ENCODE measurements at regions not wholly inside any gene's neighbourhood (a gene's known extent, or its start where the extent isn't known, plus 50 kb on each side); places are given as distances from the start of the nearest gene placed in this dataset.

DNA sequence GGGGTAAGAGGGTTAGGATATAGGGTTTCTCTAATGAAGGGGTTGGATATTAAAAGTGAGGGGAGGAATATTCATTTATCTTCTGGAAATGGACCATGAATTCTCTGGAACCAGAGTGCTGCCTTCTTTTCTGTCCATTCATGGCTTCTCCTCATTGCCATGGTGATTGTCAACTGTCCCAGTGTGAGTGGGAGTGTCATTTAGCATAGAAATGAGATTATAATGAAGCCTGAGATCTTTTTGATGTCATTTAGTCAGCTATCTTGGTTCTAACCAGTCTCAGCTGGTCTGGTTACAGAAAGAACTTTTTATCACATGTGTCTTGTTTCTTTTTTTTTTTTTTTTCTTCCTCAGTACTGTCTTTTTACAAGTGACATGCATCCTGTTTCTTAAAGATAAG, 497.3 kb upstream of the PITX2 start:
- H3K9me3 ChIP-seq (replicated peaks; ENCODE audit: control insufficient read depth, insufficient read depth, low read depth, low read length): no peaks in the 10 kb centered on the region
- no peak for FAIRE-seq
- no peak overlapping the region for H3K4me2 ChIP-seq (ENCODE audit: insufficient read depth, low read length)
- intact Hi-C loops (cut with micrococcal nuclease): no loop called here
- H3K4me1 ChIP-seq (replicated peaks in 1 of 2; ENCODE audit: control insufficient read depth in 2 of 2, insufficient read depth in 2 of 2, low read length in 2 of 2): no peaks in the 10 kb centered on the region
- no peaks in the 10 kb centered on the region for H3K27me3 ChIP-seq (ENCODE audit: control insufficient read depth in 2 of 2, insufficient read depth in 2 of 2, low read length in 2 of 2)
- CTCF ChIA-PET (ENCODE audit: low intra/inter-chr PET ratio): no interaction called here
- no peaks in the 10 kb centered on the region for H3K9me1 ChIP-seq (ENCODE audit: control insufficient read depth, insufficient read depth, low read length)
- H3K9ac ChIP-seq (ENCODE audit: insufficient read depth in 1 of 2, low read depth in 2 of 2, low read length in 2 of 2): no peak overlapping the region
- no peaks in the 10 kb centered on the region for H4K20me1 ChIP-seq (replicated peaks; ENCODE audit: control insufficient read depth, insufficient read depth, low read length)
- no peak overlapping the region for H3K27ac ChIP-seq (ENCODE audit: extremely low read depth, low read depth, low read length)
- no peak overlapping the region for H3K4me3 ChIP-seq
- no TSS peak for BruUV-seq (replicated peaks)
- POLR2A ChIA-PET: no interaction called here
- no peaks in the 10 kb centered on the region for H3K36me3 ChIP-seq (ENCODE audit: control insufficient read depth, insufficient read depth, low read length)
- H2AFZ ChIP-seq (ENCODE audit: low read depth, low read length): no peak overlapping the region
- DNase-seq (ENCODE audit: extremely low read depth in 1 of 4, low spot score in 3 of 4): no peak
- no peak for TF ChIP-seq ZNF184 (CRISPR knock-in tag; IDR thresholded peaks at IDR 0.05)
- no peak for TF ChIP-seq EP300 (IDR thresholded peaks at IDR 0.05; ENCODE audit: low read length)
- no peak for TF ChIP-seq ARID1B (IDR thresholded peaks at IDR 0.05)
- TF ChIP-seq TSHZ1 (CRISPR knock-in tag; IDR thresholded peaks at IDR 0.05): no peak
- TF ChIP-seq, protein P1, sequence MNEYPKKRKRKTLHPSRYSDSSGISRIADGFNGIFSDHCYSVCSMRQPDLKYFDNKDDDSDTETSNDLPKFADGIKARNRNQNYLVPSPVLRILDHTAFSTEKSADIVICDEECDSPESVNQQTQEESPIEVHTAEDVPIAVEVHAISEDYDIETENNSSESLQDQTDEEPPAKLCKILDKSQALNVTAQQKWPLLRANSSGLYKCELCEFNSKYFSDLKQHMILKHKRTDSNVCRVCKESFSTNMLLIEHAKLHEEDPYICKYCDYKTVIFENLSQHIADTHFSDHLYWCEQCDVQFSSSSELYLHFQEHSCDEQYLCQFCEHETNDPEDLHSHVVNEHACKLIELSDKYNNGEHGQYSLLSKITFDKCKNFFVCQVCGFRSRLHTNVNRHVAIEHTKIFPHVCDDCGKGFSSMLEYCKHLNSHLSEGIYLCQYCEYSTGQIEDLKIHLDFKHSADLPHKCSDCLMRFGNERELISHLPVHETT (CRISPR knock-in tag; conservative IDR thresholded peaks at IDR 0.05 in 1 of 2, IDR thresholded peaks at IDR 0.05 in 1 of 2): no peak
- TF ChIP-seq CLOCK (CRISPR knock-in tag; IDR thresholded peaks at IDR 0.05; ENCODE audit: borderline replicate concordance): no peak
- TF ChIP-seq CTBP1 (IDR thresholded peaks at IDR 0.05; ENCODE audit: borderline replicate concordance): no peak
- no peak for TF ChIP-seq RUNX1 (IDR thresholded peaks at IDR 0.05; ENCODE audit: low read depth)
- TF ChIP-seq MAFG (tag; conservative IDR thresholded peaks at IDR 0.05): no peak
- TF ChIP-seq DDX20 (tag; IDR thresholded peaks at IDR 0.05; ENCODE audit: low read depth): no peak
- no peak for TF ChIP-seq KLF1 (tag; IDR thresholded peaks at IDR 0.05)
- no peak for TF ChIP-seq CEBPG (CRISPR knock-in tag; IDR thresholded peaks at IDR 0.05)
- TF ChIP-seq CEBPG (tag; conservative IDR thresholded peaks at IDR 0.05 in 1 of 2, IDR thresholded peaks at IDR 0.05 in 1 of 2): no peak
- no peak for TF ChIP-seq KAT7 (CRISPR knock-in tag; IDR thresholded peaks at IDR 0.05; ENCODE audit: borderline replicate concordance)
- no peak for TF ChIP-seq HMG20B (CRISPR knock-in tag; IDR thresholded peaks at IDR 0.05)
- no peak for TF ChIP-seq RAD51 (IDR thresholded peaks at IDR 0.05; ENCODE audit: borderline replicate concordance, low read depth)
- TF ChIP-seq DIDO1 (tag; IDR thresholded peaks at IDR 0.05; ENCODE audit: low read depth): no peak
- no peak for ATAC-seq
- in situ Hi-C loops (cut with MboI): no loop called here
- no peaks in the 10 kb centered on the region for H3K79me2 ChIP-seq (ENCODE audit: control insufficient read depth, insufficient read depth, low read length)
